ENCODE measurements at regions not wholly inside any gene's neighbourhood (a gene's known extent, or its start where the extent isn't known, plus 50 kb on each side); places are given as distances from the start of the nearest gene placed in this dataset.

GRCh38 chr9:16158093-16158492 lies 605.2 kb downstream of the CCDC171 start:
- no peak for DNase-seq

DNA sequence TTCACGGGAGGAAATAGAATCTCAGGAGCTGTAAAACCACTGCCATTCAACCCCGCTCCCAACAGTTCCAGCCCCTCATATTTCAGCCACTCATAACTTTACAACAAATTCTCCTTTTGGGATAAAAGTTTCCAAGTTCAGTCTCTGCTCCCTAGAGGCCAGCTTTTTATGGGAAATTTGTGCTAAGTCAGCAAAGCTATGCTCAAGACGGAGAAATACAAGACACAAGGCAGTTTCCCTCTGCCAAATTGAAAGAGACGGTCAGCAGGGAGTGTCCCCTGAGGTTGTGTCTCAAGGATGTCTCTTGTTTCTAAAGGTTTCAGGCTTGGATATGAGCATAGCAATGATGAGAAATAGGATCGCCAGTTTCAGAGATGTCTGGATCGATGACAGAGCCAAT lies 608.6 kb downstream of the CCDC171 start:
- no peak for DNase-seq

- no peak for DNase-seq
Measured at GRCh38 chr9:16170119-16170518, 617.3 kb downstream of the CCDC171 start.

DNA sequence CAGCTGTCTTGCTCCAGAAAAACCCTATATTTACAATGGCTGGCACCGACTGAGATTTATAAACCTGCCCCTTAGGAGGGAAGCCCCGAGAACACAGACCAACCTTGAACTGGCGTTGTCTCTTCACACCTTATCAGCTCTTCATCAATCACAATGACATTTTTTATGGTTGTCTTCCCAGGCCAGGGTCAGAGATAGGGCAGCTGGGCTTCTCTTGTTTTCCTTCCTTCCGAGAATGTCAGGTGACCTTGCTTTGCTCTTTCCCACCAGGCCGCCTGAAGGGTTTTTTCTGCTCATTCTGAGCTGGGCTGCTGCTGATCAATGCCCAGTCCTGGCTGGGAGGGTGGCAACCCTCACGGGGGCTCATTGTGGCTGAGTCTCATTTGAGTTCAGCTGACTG lies 619.1 kb downstream of the CCDC171 start:
- DNase-seq, result no peak

GRCh38 chr9:16172796-16173195 lies 620.0 kb downstream of the CCDC171 start:
- no peak for DNase-seq

DNA sequence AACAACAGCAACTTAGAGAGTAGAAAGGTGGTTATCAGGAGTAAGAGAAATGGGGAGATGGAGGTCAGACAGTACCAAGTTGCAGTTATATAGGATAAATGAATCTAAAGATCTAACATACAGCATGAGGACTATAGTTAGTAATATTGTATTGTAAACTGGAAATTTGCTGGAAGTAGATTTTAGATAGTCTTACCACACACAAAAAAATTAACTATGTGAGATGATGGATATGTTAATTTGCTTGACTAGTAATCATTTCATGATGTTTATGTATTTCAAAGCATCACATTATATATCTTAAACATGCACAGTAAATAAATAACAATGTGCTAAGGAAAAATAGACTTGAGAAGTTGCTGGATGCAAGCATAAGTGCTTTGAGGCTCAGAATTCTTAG lies 622.1 kb downstream of the CCDC171 start:
- DNase-seq, result no peak

- DNase-seq, result no peak
Measured at GRCh38 chr9:16175461-16175860, 622.6 kb downstream of the CCDC171 start.

- no peak for DNase-seq
Measured at GRCh38 chr9:16178294-16178693, 625.5 kb downstream of the CCDC171 start.

DNA sequence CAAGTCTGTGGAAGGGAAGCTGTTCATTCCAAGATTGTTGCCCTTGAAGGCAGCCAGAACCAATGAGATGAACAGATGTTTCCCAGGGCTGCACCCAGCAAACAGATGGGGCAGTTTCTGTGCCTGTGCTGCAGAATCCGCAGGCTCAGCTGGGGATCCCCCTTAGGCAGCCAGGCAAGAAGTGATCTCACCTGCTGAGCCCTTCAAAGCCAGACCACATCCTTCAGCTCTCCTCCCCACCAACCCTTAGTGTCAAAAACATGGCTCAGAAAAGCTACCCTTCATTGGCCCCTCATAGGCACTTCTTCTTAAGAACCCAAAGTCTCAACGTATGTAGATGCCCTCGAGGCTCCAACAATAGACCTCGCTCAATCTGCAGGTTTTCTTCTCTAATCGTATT lies 626.7 kb downstream of the CCDC171 start:
- no peak for DNase-seq

- no peak for DNase-seq
Measured at GRCh38 chr9:16180091-16180490, 627.2 kb downstream of the CCDC171 start.

DNA sequence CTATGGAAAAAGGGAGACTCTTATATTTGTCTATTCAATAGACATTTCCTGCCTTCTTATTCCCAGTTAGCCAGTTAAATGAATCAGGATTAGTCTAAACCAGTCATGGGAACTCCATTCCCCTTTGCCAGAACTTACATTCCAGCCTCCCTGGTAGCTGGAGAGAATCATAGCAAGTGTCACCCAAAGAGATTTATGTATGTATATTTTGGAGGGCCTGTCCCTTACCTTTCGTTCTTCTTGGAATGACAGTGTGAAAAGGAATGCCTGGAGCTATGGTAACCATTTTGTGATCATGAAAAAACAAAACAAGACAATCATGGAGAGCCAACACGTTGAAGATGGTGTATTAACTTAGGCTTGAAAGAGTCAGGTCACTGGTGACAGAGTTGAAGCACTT lies 627.7 kb downstream of the CCDC171 start:
- DNase-seq, result no peak

- DNase-seq, result no peak
Measured at GRCh38 chr9:16181539-16181938, 628.7 kb downstream of the CCDC171 start.

DNA sequence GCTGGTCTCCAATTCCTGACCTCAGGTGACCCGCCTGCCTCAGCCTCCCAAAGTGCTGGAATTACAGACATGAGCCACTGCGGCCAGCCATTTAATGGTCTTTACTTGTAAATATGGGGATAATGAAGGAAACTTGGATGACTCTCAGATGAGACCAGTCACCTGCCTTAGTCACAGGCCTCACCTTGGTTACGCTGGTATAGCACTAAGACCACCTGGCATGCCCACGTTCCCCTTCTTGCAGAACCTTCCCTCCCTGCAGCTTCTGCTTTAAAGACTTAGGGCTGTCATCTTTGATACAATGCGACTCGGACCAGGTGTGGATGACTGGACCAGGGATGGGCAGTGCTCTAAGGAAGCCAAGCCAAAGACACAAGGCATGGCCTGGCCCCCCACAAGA lies 629.9 kb downstream of the CCDC171 start:
- no peak for DNase-seq

- DNase-seq, result no peak
Measured at GRCh38 chr9:16184964-16185646, 632.3 kb downstream of the CCDC171 start.

DNA sequence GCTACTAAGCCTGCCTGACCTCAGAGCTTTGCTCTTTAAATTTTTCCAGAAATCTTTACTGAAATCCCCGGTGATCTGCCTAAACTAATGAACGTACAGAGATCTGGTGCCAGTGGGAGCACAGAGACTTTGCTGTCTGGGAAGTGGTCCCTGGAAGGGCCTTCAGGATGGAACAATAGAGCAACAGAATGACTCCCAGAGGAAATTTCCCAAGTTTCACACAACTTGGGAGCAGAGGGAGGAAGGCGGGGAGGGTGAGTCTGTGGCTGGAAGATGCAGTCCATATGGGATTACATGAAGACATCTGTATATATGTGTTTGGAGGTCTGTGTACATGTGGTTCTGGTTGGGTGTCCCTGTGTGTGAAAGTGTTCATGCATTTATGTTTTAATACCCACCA lies 638.3 kb downstream of the CCDC171 start:
- DNase-seq, result no peak

DNA sequence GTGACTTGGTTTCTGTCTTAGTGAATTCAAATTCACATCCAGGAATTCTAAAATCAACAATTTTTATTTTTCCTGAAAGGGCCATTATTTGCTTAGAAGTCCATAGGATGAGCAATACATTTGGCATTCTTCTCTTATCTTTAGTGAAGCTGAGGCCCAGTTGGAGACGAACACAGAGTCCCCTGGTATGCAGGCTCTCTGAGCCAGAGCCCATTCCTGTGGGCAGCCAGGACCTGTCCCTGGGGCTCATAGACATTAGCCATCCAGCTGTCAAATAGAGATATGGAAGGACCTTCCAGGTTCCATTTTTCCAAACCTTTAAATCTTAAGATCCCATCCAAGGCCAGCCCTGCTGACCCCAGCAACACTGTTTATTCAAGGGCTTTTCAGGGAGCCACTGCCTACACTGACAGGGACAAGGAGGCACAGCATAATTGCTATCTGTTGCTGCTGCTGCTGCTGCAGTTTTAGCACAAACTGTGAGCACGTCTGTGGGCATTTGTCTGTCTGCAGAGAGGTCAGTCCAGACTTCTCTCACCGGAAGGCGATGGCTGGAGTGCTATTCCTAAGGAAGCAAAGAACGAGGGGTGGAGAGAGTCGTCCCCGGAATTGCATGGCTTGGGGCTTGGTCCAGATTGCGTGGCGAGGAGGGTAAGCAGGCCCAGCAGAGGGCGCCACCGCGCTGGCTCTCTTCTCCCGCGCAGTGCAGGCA lies 639.0 kb downstream of the CCDC171 start:
- peak in 9 of 14 donors; percentile 1 to 58 (median 20) for DNase-seq

DNA sequence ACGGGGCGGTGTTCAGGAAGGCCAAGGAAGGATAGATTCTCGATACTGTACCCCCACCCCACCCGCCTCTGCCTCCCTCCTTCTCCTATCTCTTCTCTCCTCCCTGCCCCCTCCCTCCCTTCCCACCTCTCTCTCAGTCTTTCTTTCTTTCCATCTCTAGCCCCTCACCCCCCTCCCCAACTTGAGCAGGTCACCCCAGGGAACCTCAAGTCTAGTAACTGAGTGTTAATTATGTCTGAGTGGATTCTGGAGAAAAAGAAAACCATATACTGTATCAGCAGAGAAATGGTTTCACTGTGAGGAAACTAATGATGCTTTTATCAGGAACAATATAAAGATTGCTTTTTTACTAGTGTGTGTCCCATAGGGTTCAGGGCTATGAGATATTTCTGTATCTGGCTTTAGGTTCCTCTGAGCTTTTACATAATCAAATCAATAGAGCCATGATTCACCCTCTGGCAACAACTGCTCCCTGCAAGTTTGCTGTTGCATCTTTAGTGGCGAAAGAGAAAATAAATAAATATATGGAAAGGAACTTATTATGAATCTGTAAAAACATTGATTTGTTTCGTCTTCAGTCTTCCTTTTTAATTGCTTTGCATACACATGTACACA lies 639.7 kb downstream of the CCDC171 start:
- no peak for DNase-seq

DNA sequence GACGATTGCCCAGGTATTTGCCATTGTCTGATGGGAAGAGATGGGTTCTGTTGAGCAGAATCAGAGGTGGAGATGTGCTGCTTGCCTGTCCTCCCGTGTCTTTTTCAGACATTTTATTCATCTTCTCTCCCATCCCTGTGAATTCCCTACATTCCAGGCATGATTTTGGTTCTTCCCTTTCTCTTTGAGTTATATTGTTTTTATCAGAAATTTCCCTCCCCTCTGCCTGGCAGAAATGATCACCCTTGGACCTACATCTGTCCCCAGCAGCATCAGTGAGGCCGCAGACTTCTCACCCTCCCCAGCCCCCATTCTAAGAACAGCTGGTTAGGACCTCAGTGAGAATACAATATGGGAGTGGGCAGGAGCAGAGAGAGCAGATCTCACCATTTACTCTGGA lies 640.2 kb downstream of the CCDC171 start:
- no peak for DNase-seq

- DNase-seq, result no peak
Measured at GRCh38 chr9:16196206-16196605, 643.4 kb downstream of the CCDC171 start.

GRCh38 chr9:16197578-16198370 lies 644.9 kb downstream of the CCDC171 start:
- no peak for DNase-seq

- DNase-seq, result no peak
Measured at GRCh38 chr9:16198996-16199395, 646.2 kb downstream of the CCDC171 start.

GRCh38 chr9:16202221-16202620 lies 649.4 kb downstream of the CCDC171 start:
- no peak for DNase-seq
